GM23338 (cell line): ENCODE measurements at regions not wholly inside any gene's neighbourhood (a gene's known extent, or its start where the extent isn't known, plus 50 kb on each side); places are given as distances from the start of the nearest gene placed in this dataset.

Experiments
- ATAC-seq: fragments of 200-7000 bp; cut with Tn5 transposase; 3 replicates; pipeline ENCODE4 v1.9.1; 2020
- DNase-seq: peaks from one replicate; pipeline ENCODE4 v3.0.0-alpha.2; 2015; ENCODE audit warnings: low spot score
- H2AFZ ChIP-seq: fragments of 200-600 bp; sonication (generic); 2 replicates; pipeline ENCODE4 v1.8.0; 2016; ENCODE audit warnings: antibody characterized with exemption, mild to moderate bottlenecking, moderate library complexity
- H3F3A ChIP-seq: fragments of 200-600 bp; sonication (generic); replicated peaks from 2 replicates; pipeline ENCODE4 v1.8.0; 2017; ENCODE audit warnings: antibody characterized with exemption, mixed run types, low read depth
- H3K27ac ChIP-seq: fragments of 200-600 bp; sonication (generic); 2 replicates; pipeline ENCODE4 v1.6.1; 2016; ENCODE audit warnings: low read depth
- H3K27me3 ChIP-seq: fragments of 200-600 bp; sonication (generic); 2 replicates; pipeline ENCODE4 v1.8.0; 2016; ENCODE audit warnings: mild to moderate bottlenecking, mixed run types, moderate library complexity; ENCODE audit not compliant: insufficient read depth
- H3K36me3 ChIP-seq: fragments of 200-600 bp; sonication (generic); 2 replicates; pipeline ENCODE4 v1.8.0; 2016; ENCODE audit warnings: mild to moderate bottlenecking; ENCODE audit not compliant: insufficient read depth
- H3K4me1 ChIP-seq: fragments of 200-600 bp; sonication (generic); 2 replicates; pipeline ENCODE4 v1.8.0; 2016; ENCODE audit warnings: mild to moderate bottlenecking, moderate library complexity; ENCODE audit not compliant: insufficient read depth
- H3K4me2 ChIP-seq: fragments of 200-600 bp; sonication (generic); 2 replicates; pipeline ENCODE4 v1.7.1; 2017; ENCODE audit warnings: mixed run types
- H3K4me3 ChIP-seq: fragments of 200-600 bp; sonication (generic); 2 replicates; pipeline ENCODE4 v1.6.1; 2016; ENCODE audit warnings: mixed run types
- H3K79me2 ChIP-seq: fragments of 200-600 bp; sonication (generic); replicated peaks from 2 replicates; pipeline ENCODE4 v1.8.0; 2017; ENCODE audit warnings: mild to moderate bottlenecking; ENCODE audit not compliant: insufficient read depth
- H3K9me2 ChIP-seq: fragments of 200-600 bp; sonication (generic); 2 replicates; pipeline ENCODE4 v1.8.0; 2017; ENCODE audit not compliant: insufficient read depth
- H4K20me1 ChIP-seq: fragments of 200-600 bp; sonication (generic); replicated peaks from 2 replicates; pipeline ENCODE4 v1.8.0; 2017; ENCODE audit warnings: mild to moderate bottlenecking; ENCODE audit not compliant: insufficient read depth
- H3K27ac Mint-ChIP-seq: 2 replicates; pipeline ENCODE4 v1.8.0; 2020; ENCODE audit warnings: inconsistent platforms, mild to moderate bottlenecking, moderate library complexity, mixed read lengths
- H3K27me3 Mint-ChIP-seq: 3 replicates; pipeline ENCODE4 v1.8.0; 2022; ENCODE audit warnings: low read depth, mild to moderate bottlenecking, moderate library complexity, mixed read lengths, inconsistent platforms; ENCODE audit not compliant: insufficient read depth, poor library complexity
- H3K36me3 Mint-ChIP-seq: 3 replicates; pipeline ENCODE4 v1.8.0; 2021; ENCODE audit warnings: low read depth, mild to moderate bottlenecking, inconsistent platforms, moderate library complexity, mixed read lengths
- H3K4me1 Mint-ChIP-seq: 3 replicates; pipeline ENCODE4 v1.8.0; 2020; ENCODE audit warnings: mild to moderate bottlenecking, inconsistent platforms, mixed read lengths
- H3K4me3 Mint-ChIP-seq: 3 replicates; pipeline ENCODE4 v1.8.0; 2021; ENCODE audit warnings: moderate library complexity, mild to moderate bottlenecking, inconsistent platforms, mixed read lengths
- H3K9me3 Mint-ChIP-seq: 3 replicates; pipeline ENCODE4 v1.8.0; 2020; ENCODE audit warnings: moderate library complexity, mild to moderate bottlenecking, inconsistent platforms, mixed read lengths
- CREB1 ChIP-seq: fragments of 250-450 bp; sonication (Bioruptor Pico); IDR thresholded peaks from 2 replicates; pipeline ENCODE4 v1.5.0; 2020; ENCODE audit warnings: low read depth, mild to moderate bottlenecking, moderate library complexity
- ETS1 ChIP-seq: IDR thresholded peaks from 2 replicates; pipeline ENCODE4 v1.6.1; 2016; ENCODE audit warnings: antibody characterized with exemption
- EZH2 ChIP-seq: fragments of 200-600 bp; sonication (generic); IDR thresholded peaks from one replicate; pipeline ENCODE4 v1.8.0; 2017; ENCODE audit warnings: antibody characterized with exemption, mild to moderate bottlenecking, low read depth; ENCODE audit not compliant: unreplicated experiment
- EZH2phosphoT487 ChIP-seq: fragments of 200-600 bp; sonication (generic); IDR thresholded peaks from one replicate; pipeline ENCODE4 v1.8.1; 2018; ENCODE audit warnings: antibody characterized with exemption; ENCODE audit not compliant: unreplicated experiment
- JUNB ChIP-seq: IDR thresholded peaks from one replicate; pipeline ENCODE4 v1.6.1; 2016; ENCODE audit warnings: antibody characterized with exemption; ENCODE audit not compliant: unreplicated experiment
- NANOG ChIP-seq: IDR thresholded peaks from 2 replicates; pipeline ENCODE4 v1.6.1; 2016; ENCODE audit warnings: antibody characterized with exemption, borderline replicate concordance
- STAT1 ChIP-seq: IDR thresholded peaks from one replicate; pipeline ENCODE4 v1.6.1; 2016; ENCODE audit warnings: antibody characterized with exemption; ENCODE audit not compliant: unreplicated experiment
- ZNF462 ChIP-seq: fragments of 250-450 bp; sonication (Bioruptor Pico); IDR thresholded peaks from 2 replicates; pipeline ENCODE4 v1.5.0; 2020; ENCODE audit warnings: mild to moderate bottlenecking, moderate library complexity

- no peak for TF ChIP-seq ZNF462 (CRISPR knock-in tag)
- TF ChIP-seq EZH2: no peak
- TF ChIP-seq NANOG: no peak
- TF ChIP-seq CREB1: no peak
- TF ChIP-seq JUNB: no peak
- no peak for TF ChIP-seq EZH2phosphoT487
Observed at GRCh38 chr4:24640366-24640765, 56.0 kb upstream of the DHX15 start (continued).

GRCh38 chr4:24642981-24643547, 58.7 kb upstream of the DHX15 start:
- H3K27me3 Mint-ChIP-seq: peaks cover 6% of the 10 kb centered on the region
- no peak for ATAC-seq
- H3K36me3 Mint-ChIP-seq: no peaks in the 10 kb centered on the region
- no peak for DNase-seq
- Histone ChIP-seq H3K4me1 (peaks cover 14% of the 10 kb centered on the region; the same call in 1 of the 2 replicates), H3K79me2 (no peaks in the 10 kb centered on the region), H3K4me2 (no peak overlapping the region), H4K20me1 (no peaks in the 10 kb centered on the region), H3K9me2 (peaks cover 8% of the 10 kb centered on the region; the same call in 1 of the 2 replicates), H3K27me3 (no peaks in the 10 kb centered on the region), H3K27ac (no peak overlapping the region; the same call in 1 of the 2 replicates), H3K4me3 (no peak overlapping the region), H3F3A (no peaks in the 10 kb centered on the region), H3K36me3 (no peaks in the 10 kb centered on the region), H2AFZ (no peak overlapping the region)
- peaks cover 11% of the 10 kb centered on the region for H3K4me1 Mint-ChIP-seq
- H3K9me3 Mint-ChIP-seq: no peaks in the 10 kb centered on the region
- no peak overlapping the region for H3K27ac Mint-ChIP-seq
- TF ChIP-seq JUNB: no peak
- TF ChIP-seq ETS1: no peak
- TF ChIP-seq CREB1: no peak
- TF ChIP-seq STAT1: no peak
- no peak overlapping the region for H3K4me3 Mint-ChIP-seq
